T-helper 2 cell treated with Interferon-gamma antibody and Interleukin-4, amounts not matched to agents 100 ng/mL and 5 ng/mL, for 36 hours (primary cell): ENCODE measurements at regions not wholly inside any gene's neighbourhood (a gene's known extent, or its start where the extent isn't known, plus 50 kb on each side); places are given as distances from the start of the nearest gene placed in this dataset.
"Not testable (repeated sequence)": the region's sequence is repeated elsewhere in the genome, so short reads cannot be mapped to it uniquely, and the experiment has no call there.

Experiments
- intact Hi-C: fragments of 100-400 bp; cut with micrococcal nuclease; formaldehyde crosslinking; loops from one replicate; pipeline ENCODE4 v1.15.1; 2023

DNA sequence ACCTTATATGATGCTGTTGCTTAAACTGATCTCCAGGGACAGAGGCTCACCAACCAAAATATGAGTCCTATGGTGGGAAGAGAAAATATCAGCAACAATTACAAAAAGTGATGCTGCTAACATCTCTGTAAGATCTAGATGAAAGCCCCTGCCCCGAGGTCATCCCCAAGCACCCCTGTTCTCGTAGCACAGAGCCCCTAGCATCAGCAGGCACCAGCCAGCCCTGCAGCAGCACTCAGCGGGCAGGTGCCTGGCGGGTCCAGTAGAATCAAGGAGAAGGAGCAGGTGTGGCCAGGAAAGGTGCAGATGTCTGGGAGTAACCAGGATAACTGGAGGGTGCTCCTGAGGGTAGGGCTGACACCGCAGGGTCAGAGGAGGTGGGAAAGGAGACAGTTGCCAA lies 474.2 kb upstream of the MYT1L start:
- intact Hi-C loops, result no loop called here

DNA sequence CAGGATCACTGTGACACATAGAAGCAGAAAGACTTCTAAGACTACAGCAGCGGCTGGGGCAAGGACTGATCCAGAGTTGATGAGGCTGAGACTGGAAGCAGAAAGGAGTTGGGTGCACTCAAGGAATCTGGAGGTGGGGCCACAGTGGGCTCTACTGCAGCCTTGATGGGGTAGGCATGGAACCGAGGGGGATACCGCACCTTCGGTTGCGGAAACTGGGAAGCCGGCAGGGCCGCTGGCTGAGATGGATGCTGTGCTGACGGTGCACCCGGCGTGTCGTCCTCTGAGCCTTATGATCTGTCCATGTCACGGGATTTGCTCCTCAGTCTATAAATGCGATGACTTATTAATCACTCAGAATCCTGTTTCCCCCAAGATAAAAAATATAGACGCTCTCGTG lies 473.5 kb upstream of the MYT1L start:
- intact Hi-C loops, result no loop called here

DNA sequence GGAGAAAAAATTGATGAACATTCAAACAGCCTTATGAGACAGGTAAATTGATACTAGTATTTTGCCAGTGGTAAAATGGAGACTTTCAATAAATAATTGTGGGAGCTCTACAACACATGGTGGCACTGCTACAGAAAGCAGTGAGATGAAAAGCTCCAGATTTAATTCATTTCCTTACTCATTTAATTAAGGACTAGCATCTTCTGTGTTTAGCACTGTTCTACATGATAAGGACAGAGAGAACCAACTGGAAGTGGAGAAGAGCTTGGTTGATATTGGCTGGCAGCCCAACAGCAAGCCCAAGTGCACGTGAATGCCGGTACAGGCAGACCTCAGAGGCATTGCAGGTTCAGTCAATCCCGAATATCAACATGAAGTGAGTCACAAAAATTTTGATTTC lies 470.4 kb upstream of the MYT1L start:
- intact Hi-C loops, result no loop called here

DNA sequence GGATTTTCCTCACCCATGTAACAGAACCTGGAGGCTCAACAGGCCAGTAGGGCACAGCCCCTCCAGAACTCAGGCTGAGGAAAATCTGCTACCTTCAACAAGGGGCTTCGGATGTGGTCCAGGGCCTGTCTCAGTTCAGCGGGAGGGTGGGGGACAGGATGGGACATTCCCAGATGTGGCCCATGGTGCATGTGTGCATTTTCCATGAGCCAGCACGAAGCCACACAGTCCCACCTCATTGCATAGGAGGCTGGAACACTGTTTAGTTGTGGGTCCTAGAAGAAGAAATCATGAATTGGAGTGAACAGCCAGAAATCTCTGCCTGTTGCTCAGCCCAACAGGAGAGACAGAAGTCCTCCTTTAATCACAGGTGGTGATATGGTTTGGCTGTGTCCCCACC lies 469.6 kb upstream of the MYT1L start:
- intact Hi-C loops, result no loop called here

DNA sequence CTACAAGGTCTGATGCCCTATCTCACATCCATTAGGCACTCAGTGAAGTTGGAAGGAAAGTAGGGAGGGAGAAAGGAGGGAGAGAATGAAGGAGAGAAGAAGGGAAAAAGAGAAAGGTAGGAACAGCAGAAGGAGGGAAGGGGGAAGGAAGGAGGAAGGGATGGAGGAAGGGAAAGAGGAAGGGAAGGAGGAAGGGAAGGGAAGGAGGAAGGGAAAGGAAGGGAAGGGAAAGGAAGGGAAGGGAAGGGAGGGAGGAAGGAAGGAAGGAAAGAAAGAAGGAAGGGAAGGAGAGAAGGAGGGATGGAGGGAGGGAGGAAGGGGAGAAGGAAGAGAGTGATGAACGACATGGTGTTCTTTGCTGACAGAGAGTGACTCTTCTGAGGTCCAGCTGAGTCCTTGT lies 468.9 kb upstream of the MYT1L start:
- intact Hi-C loops, result no loop called here

DNA sequence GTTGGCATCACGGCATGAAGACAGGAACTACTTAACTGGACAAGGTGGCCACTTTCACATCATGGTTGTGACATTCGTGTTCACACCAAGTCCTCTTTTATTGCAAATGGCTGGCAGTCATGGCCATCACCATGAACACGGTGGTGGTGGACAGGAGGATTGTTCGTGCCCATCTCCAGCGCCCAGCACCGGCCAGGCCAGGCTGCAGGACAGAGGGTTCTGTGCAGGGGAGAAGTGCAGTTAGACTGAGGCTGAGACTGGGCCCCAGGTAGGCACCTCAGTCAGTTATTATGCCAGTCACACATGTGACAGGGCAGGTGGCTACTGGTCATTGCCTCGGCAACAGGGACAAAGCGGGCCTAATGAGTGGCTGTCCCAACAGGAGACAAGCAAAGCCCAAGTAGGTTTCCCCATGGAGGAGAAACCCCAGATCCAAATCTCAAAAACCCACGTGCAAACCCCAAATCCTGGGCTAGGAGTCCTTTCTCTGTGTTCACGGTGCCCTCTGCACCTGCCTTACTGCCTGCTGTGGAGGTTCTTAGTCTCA lies 468.1 kb upstream of the MYT1L start:
- intact Hi-C loops, result no loop called here

DNA sequence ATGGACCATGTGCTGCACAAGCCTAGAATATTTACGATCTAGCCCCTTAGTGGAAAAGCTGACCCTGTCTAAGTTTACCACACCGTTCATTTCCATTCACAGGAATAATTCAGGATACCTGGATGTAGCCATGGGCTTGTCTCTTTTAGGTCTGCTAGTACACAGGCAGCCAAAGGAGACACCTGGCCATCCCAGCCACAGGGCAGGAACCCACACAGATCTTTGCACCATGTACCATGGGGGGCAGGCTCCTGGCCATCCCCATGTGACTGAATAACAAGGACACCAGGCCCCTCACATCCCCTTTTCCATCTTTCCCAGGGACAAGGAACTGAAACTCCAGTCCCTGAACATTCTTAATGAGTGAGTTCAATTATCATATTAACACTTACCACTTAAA lies 467.3 kb upstream of the MYT1L start:
- intact Hi-C loops, result no loop called here

DNA sequence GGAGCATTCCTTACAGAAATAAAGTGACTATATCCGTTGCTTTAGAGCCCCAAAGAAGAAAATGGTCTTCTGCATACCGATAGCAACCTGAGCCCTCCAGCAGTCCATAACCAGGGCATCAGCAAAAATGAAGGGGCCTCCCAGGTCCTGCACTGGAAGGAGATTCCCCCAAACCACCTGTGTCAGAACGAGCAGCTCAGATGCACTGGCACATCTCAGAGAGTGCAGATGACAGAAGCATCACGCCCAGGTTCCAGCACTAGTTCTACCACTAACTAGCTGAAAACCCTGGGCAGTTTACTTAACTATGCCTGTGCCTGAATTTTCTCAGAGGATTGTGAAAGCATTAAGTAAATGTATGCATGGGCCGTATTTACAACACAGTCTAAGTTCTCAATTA lies 466.7 kb upstream of the MYT1L start:
- intact Hi-C loops, result no loop called here

DNA sequence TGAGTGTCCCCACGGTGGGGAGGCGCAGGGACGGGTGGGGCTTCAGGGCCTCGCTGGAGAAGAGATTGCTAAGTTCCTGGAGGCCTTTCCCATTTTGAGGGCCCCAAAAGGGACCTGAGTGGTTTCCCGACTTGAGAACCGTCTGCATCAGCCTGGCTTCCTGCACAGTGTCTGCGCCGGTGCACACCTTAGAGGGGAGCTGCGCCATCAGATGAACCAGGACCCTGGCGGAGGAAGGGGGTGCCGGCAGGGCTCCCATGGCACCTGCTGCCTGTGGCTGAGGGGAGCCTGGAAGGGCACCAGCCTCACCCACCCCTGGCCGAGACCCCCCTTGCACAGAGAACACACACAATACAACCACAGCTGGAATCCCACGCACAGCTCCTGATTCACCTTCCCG lies 465.1 kb upstream of the MYT1L start:
- intact Hi-C loops, result no loop called here

DNA sequence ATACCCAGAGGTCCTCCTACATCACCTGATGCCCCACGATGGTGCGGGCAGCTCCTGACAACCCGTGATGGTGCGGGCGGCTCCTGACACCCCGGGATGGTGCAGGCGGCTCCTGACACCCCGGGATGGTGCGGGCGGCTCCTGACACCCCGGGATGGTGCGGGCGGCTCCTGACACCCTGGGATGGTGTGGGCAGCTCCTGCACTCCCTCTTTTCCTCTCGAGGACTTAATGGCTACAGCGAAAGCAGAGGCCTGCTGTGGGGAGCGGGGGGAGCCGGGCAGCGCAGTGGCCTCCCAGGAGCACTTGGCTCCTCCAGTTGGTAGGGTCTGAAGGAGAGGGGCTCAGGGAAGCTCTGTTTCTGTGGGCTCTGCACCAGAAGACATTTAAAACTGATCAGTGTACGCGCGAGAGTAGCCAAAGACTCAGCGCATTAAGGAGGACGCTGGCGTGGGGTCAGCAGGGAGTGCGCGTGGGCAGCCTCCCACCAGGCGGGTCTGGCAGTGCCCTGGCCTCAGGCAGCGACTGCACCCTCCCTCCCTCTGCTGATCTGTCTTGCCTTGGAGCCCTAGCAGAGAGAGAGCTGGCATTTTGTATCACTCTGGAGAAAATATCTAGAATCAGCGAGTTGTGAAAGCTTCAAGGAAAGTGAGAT lies 464.5 kb upstream of the MYT1L start:
- intact Hi-C loops, result no loop called here

DNA sequence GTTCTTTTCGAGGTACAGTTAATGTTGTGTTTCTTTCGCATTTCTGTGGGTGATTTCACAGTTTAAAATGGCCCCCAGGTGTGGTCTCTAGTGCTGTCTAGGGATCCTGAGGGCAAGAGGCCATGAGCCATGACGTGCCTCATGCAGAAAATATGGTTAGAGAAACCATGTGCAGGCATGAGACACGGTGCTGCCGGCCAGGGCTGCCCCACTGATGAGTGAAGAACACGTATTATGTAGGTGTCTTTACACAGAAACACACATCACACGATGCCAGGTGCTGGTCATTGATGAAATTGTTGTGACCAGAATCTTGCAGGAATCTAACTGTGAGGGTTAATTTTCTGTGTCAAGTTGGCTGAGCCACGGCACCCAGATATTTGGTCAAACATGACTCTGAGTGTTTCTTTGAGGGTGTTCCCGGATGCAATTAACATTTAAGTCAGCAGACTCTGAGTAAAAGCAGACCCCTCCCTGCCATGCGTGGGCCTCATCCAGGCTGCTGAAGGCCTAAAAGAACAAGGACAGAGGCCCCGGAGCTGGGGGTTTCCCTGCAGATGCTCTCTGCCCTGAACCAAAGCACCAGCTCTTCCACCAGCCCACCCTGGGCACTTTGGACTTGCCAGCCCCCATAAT lies 463.0 kb upstream of the MYT1L start:
- intact Hi-C loops, result no loop called here

DNA sequence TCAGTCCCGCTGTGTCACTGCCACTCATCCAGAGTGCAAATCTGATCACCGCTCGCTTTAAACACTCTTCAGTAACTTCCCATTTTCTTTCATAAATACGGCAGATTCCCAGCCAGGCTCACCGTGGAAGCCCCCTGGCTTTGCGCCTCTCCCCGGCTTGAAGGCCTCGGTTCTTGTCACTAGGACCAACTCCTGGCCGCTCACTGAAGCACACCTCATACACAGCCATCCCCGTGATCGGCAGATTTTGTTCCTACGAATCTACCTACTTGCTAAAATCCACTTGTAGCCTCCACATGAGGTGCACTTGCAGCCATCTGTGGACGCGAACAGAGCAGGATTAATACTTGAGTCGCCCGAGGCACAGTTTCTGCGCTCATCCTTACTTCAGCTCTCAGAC lies 462.4 kb upstream of the MYT1L start:
- intact Hi-C loops, result no loop called here

DNA sequence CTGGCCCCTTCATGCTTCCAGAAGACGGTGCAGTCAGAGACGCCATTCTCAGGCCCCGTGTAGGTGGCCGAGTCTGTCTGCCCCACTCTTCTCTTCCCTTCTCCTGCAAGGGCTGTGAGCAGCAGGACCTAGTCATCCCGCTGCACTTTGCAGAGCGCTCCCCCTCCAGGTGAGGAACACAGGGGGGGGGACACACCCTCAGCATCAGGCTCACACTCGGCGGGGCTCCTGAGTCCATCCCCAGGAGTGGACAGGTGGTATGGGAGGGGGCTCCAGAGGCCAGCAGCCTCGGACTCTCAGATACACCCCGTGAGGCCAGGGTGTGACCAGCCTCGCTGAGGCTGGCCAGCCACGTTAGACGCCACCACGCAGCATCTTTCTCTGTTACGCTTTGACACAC lies 460.5 kb upstream of the MYT1L start:
- intact Hi-C loops, result no loop called here

DNA sequence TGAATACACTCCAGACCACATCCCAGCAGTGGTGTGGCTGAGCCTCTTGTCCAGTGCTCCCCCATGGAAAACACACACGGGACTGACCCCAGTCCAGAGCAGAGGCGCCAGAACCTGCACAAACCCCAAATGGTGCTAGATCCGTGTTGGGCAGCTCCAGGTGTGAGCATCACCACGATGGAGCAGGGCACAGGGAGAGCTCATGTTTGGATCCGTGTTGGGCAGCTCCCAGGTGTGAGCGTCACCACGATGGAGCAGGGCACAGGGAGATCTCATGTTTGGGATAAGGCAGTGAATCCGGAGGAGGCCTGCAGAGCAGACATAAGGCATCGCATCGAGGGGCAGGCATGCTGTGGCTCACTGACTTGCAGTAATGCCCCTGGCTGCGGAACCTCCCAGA lies 460.0 kb upstream of the MYT1L start:
- intact Hi-C loops, result no loop called here

DNA sequence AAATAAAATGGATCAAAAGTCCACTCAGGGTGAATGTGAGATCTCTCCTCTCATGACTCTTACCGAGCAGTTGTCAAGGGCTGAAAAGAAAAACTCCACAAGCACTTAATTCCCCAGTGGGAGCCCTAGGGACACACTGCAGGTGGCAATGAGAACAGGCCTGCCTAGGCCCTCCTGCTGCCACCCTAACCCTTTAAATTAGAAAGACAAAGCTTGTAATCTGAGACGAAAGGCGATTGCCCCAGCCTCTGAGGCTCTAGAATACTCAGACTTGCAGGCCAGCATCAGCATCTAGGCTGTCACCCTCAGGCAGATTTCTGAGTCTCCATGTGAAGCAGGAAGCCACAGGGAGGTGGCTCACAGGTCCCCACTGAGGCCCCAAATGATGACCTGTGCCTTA lies 457.0 kb upstream of the MYT1L start:
- intact Hi-C loops, result no loop called here

DNA sequence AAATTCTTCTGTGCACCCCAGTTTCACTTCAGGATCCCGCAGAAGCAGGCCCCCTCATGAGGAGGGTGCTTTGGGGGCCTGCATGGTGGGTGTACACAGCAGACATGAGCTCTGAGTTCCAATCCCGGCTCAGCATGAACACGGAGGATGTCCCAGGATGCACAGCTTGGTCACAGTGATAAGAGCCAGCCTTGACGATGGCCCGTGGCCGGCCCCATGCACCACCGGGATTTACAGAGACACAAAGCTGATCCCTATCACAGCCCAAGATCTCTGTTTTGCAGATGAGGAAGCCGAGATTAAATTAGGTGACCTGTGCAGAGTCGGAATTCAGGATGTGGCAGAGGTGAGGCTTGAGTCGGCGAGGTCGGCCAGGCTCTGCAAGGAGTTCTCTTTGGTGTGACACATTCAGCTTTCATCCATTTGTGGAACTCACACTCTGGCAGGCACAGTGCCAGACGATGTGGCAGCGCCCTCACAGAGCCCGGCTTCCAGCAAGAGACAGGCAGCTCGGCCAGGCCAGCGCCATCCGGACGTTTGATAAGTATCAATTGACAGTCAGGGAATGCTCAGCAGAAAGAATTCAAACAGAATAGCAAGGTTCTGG lies 456.3 kb upstream of the MYT1L start:
- intact Hi-C loops, result no loop called here

DNA sequence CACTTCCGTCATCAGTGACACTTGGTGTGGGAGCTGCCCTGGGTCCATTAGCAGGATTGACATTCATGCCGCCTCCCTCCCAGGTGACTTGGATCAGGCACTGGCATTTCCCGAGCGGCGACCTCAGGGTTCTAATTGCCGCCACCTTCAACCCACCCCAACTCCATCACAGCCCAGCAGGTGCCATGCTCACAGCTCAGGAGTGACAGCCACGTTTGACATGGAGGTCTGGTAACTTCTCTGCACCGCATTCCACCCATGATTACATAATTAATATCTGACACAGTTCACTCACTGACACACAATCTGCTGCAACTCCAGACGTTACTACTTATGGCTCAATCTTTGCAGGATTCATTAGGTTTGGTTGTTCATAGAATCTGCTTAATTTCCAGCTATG lies 450.9 kb upstream of the MYT1L start:
- intact Hi-C loops, result no loop called here

DNA sequence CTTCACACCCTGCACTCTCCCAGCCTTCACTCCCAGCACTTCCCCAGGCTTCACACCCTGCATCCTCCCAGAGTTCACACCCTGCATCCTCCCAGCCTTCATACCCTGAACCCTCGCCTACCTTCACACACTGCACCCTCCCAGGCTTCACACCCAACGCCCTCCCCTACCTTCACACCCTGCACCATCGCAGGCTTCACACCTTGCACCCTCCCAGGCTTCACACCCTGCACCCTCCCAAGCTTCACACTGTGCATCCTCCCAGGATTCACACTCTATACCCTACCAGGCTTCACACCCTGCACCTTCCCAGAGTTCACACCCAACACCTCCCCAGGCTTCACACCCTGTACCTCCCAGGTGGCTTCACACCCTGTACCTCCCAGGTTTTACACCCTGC lies 448.7 kb upstream of the MYT1L start:
- intact Hi-C loops, result no loop called here

DNA sequence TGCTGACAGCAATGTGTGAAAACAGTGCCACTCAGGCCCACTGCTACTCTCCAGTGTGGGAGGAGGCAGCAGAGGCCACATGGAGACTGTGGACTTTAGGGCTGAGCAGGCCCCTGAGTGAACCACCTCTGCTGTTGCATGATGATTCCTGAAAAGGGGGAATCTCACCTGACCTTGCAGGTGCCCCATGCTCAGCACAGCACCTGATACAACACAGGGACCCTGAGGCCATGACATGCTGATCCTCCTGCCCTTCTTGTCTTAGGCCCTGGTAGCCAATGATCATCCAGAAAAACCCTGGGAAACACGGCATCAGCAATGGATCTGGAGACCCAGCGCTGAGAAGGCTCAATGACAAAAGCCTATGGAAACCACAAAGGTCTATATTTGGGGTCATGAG lies 446.8 kb upstream of the MYT1L start:
- intact Hi-C loops, result no loop called here

DNA sequence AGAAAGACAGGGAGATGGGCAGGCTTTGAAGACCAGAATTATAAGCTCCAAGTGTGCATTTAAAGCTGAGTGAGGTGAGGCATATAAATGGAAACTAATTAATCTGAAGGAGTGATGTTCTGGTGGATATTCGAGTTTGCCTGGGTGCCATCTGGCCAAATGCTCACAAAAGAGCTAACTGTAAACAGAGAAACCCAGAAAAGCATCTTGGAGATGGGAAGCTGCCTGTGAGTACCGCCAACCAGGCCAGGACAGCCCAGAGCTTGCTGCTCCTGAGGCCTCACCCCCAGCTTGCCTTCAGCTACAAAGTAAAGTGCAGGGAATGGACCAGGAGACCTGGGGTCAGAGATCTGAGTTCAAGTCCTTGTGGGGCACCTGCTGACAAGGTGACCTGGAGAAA lies 446.1 kb upstream of the MYT1L start:
- intact Hi-C loops, result no loop called here

DNA sequence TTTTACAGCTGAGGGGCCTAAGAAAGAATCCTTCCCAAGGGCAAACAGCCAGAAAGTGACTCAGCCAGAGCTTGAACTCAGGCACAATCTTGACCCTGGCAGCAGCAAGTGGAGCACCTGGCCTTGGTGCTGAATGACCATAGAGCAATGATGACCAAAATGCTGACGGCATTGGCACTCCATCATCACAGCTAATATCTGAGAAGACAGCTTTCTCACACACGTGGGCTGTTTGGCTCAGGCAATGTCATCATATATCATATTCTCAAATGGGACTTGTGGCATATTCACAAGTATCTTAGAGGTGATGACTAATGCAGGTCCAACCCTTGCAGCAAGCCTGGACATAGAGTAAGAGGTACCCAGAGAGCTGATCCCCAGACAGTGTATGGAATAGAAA lies 443.9 kb upstream of the MYT1L start:
- intact Hi-C loops, result no loop called here

DNA sequence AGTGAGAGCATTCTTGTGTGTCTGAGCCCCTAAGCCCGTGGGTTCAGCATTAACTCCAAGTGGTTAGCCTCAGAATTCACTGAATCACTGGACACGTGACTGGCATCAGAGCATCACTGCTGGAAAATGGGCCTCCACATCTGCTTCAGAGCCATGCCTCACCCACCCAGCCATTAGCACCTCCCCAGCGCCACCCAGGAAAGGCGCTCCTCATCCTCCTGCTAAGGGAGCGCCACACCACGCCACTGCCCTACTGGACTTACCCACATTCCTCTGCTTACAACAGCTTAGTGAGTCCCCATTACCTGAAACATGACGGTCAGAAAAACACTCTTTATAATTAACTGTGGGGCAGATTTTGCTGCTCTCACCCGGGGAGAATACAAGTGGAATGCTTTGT lies 442.6 kb upstream of the MYT1L start:
- intact Hi-C loops, result no loop called here

DNA sequence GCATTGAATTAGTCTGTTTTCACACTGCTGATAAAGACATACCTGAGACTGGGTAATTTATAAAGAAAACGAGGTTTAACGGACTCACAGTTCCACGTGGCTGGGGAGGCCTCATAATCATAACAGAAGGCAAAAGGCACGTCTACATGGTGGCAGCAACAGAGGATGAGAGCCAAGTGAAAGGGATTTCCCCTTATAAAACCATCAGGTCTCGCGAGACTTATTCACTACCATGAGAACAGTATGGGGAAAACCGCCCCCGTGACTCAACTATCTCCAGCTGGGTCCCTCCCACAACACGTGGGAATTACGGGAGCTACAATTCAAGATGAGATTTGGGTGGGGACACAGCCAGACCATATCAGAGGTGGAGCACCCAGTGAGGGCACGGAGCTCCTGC lies 442.0 kb upstream of the MYT1L start:
- intact Hi-C loops, result not testable (repeated sequence)
